GM18870 (cell line): ENCODE measurements at regions not wholly inside any gene's neighbourhood (a gene's known extent, or its start where the extent isn't known, plus 50 kb on each side); places are given as distances from the start of the nearest gene placed in this dataset.

ENCODE experiments used
- ATAC-seq: cut with Tn5 transposase; IDR thresholded peaks from one replicate; pipeline ENCODE4 v1.9.1; 2021; ENCODE audit warnings: moderate library complexity; ENCODE audit not compliant: unreplicated experiment

DNA sequence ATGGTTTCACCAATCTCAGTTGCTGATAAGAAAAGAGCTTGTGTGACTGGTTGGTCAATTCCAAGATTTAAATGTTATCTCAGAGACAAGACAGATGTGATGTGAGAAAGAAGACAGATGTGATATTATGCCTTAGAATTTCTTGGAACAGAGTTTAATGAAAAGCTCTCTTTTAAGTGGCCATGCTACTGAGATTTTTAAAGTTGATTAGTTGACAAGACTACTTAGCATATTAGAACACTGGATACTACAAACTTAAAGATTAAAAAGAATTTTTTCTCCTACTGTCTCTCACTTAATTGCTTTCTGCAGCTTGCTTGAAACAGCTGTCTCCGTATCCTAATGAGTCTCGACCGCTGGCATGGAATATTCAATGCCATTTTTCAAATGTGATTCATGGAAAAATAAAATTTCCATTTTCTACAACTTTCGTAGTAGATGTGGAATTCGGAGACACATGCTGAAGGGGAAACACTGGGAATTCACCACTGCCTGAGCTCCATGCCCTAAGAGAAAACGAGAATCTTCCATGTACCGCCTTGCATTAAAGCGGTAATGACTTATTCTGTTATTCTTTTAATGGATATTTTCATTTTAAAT lies 634.2 kb upstream of the SETBP1 start:
- ATAC-seq = no peak

DNA sequence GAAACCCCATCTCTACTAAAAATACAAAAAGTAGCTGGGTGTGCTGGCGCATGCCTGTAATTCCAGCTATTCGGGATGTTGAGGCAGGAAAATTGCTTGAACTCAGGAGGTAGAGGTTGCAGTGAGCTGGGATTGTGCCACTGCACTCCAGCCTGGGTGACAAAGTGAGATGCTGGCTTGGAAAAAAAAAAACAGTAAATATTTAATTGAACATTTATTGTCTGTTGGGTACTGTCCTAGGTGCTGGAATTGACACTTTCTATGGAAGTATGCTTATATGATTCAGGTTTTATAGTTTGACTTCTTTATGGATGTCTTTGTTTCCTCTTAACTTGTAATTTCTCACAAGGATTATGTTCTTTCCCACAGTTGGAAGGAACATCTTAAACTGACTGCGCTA lies 633.1 kb upstream of the SETBP1 start:
- no peak for ATAC-seq

DNA sequence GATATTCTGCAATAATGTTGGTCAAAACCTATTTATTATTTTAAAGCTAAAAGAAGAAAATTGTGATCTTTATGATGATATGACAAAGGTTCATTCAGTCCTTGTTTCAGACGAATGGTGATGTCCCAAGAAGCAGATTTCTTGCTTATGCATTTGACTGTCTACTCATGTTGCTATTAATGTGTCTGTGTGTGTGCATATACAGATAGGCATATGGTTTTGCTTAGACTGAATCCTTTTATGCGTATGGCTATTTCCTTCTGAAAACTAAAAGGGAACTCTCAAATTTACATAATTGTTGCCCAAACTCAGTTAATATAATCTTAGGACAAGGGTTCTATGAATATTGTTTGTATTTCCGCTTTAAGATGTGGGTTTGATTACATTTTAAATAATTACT lies 632.3 kb upstream of the SETBP1 start:
- ATAC-seq = no peak

DNA sequence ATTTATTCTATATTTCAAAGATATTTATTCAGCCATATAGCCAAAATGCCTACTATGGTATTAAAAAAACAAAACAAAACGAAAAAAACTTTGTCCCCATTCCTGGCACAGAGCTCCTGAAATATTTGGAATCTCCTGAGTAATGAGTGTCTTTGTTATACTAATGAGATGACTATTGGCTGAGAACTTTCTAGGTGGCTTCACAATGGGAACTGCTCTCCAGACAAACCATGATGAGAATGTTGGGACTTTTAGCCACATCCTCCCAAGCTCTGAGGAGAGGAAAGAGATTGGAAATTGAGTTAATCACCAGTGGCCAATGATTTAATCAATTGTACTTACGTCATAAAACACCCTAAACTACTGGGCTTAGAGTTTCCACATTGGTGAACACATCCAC lies 631.8 kb upstream of the SETBP1 start:
- ATAC-seq = no peak

DNA sequence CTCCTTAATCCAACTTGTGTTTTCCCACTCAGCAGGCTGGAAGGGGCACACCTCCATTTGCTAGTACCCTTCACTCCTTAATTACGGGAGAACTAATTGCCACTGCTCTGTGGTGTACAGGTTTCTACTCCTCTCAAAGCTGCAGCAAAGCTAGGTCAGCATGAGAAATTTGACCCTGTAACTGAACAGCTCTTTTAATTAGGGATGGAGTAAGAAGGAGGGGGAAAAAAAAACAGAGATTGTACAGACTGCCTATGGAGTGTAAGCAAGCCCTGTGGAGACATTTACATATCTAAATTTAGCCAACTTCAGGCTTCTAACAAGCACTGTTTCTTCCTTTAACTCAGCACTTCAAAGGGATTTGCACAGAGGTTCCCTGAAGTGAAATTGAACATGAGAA lies 629.7 kb upstream of the SETBP1 start:
- ATAC-seq = no peak

DNA sequence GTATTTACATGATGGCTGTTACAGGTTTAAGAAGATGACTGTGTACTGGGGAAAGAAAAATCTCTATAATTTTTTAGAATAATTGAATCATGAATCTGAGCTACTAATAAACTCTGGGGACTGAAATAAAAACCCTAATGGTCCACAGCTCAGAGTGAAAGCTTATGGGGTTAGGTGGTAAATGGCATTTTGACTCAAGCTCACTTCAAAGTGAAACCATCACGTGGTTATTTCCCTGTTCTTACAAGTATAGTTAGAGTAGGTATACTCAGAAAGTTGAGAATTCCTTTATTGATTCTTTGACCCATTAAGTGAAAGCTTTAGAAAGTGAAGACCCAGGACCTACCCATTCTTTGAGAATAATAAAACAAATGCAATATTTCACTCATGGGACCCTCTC lies 626.2 kb upstream of the SETBP1 start:
- ATAC-seq = peak; percentile 65

DNA sequence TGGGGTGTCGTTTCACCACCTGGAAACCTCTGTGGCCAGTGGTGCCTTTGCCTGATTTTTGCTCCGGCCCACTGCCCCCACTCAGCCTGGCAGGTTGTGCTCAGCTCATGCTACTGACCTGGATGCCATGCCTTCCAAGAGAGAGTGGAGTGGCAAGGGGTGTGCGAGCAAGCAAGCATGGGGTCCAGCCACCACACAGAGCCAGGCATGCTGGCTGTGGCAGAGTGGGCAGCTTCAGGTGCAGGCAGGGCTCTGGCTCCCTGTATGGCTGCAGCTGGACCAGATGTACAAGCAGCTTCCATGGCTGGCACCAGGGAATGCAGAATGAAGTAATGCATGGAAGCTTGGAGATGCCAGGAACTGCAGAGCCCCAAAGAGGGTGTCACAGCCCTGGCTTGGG lies 620.5 kb upstream of the SETBP1 start:
- no peak for ATAC-seq

DNA sequence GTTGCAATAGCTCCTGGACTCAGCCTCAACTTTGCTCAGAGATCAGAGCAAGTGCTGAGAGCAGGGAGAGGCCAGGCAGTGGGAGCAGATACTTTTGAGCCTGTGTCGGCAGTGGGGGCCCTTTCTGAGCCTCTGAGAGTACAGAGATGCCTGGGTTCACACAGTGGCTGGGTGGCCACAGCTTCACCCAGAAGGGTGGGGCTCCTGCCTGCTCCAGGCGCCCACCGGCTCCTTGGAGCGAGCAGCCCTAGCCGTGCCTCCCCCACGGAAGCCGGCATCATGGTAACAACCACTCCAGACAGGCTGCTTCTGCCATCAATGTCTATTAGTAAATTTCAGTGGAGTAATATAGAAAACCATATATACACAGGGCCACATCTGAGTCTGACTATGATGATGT lies 619.2 kb upstream of the SETBP1 start:
- no peak for ATAC-seq

DNA sequence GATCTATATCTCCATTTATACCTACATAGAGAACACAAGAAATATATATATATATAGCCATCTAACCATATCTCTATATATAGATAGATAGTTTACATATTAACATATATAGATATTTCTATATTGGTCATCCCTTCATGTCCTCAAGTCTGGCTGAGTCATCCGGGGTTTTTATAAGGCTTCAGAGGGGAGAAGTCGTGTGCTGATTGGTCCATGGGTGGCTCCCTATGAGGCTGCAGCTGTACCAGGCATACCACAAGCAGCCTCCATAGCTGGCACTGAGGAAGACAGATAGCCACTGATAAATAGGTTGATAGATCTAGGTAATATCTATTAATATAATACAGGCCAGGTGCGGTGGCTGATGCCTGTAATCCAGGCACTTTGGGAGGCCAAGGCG lies 618.3 kb upstream of the SETBP1 start:
- no peak for ATAC-seq

DNA sequence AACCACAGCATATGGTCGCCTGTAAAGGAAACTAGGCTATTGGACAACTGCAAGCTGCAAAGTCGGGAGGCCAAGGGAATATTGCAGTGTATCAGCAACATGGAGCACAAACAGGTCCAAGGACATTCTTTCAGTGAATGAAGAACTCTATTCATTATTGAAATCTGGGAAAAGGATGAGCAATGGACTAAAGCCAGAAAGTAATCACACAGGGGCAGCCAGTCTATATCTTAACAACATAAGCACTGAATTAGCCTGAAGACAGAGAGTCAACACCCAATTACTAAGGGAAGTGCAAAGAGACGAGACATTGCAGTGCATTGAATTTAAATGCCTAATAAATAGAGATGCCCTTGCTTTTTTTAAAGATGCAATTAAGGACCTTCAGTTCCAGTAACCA lies 615.5 kb upstream of the SETBP1 start:
- ATAC-seq = no peak

DNA sequence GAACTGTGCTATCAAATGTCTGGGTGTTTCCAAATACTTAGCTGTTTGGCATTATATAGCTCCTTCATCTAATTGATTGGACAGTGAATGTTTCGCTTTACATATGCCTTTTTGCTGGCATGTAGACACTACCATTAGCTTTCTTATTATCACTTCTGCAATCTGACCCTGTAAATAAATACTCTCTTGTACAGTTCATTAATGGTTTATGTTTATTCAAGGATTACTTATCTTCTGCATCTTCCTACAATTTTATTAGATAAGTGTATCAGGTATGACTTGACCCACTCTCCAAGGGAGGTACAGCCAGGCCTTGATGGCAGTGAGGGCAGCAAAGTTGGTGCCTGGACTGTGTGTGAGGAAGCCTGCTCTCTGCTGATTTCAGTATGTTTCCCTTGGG lies 614.1 kb upstream of the SETBP1 start:
- no peak for ATAC-seq

DNA sequence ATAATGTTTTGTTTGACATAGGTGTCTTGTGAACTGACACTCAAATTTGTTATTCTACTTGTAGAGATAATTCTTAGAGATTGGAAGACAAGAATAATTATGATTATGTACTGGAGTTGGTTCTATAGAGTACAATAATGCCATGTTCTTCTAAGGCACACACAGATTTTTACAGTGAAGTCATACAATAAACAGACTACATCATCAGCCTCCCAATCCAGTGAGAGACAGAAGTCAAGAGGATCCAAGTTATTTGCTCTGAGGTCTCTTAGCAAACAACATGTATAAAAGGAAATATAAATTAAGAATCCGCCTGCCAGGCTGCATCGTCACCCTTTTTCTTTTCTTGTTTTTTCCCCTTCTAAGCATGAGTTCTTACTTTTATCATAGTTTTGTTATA lies 613.5 kb upstream of the SETBP1 start:
- no peak for ATAC-seq

DNA sequence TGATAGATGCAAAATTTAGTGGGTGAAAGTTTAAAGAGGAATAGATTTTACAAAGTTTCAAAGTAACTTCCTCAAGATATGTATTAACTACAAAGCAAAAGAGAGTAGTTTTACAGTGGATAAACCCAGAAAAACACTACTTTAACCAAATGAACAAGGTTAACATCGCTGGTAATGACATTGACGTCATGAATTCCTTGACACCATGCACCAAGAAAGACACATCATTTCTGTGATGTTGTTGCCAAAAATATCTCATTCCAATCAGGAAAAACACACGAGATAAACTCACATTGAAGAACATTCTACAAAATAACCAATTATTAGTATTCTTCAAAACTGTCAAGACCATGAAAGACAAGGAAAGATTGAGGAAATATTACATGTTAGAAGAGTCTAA lies 605.6 kb upstream of the SETBP1 start:
- ATAC-seq = no peak

DNA sequence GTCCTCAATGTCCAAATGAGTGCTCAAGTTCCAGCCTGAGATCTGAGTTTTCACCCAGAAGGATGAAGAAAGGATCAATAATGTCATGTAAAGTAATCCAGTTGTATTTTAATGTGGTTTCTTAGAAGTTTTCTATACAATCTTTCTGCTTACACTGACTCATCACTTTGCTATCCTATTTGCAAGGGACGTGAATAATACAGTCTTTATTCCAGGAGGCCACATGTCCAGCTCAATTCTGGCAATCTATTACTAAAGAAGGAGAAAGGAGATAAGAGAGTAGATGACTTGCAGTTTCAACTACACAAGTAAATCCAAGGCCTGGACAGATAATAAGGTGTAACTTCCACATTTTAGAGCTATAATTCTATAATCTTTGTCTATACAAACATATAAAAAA lies 601.1 kb upstream of the SETBP1 start:
- ATAC-seq = no peak

DNA sequence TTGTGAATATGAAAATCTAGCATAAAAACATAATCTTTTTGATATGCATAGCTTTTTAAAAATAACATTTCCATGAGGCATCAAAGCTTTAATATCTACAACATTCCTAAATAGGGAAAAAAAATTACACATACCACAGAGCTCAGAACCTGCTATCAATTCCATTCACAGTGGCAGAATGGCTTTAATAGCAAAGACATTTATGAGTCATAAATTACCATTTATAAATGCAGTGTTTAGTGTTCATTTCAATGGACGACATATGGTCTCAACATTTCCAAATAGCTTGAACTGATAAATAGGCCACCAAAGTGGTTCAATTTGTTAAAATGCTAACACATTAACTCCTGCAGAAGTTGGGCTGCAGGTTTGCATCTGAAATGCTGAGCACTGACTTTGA lies 600.6 kb upstream of the SETBP1 start:
- no peak for ATAC-seq

DNA sequence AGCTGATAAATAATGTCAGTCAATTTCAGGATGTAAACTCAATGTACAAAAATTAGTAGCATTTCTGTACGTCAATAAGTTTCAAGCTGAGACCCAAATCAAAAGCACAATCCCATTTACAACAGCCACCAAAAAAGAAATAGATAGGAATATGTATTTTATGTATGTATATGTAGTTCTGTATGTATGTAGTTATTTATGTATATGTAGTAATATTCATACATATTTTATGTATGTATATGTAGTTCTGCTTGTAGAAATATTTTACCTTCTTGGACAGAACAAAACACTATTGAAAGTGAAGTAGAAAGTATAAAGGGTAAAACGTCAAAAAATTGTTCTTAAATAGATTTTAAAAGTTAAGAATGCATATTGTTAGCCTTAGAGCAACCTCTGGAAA lies 591.0 kb upstream of the SETBP1 start:
- ATAC-seq = no peak

DNA sequence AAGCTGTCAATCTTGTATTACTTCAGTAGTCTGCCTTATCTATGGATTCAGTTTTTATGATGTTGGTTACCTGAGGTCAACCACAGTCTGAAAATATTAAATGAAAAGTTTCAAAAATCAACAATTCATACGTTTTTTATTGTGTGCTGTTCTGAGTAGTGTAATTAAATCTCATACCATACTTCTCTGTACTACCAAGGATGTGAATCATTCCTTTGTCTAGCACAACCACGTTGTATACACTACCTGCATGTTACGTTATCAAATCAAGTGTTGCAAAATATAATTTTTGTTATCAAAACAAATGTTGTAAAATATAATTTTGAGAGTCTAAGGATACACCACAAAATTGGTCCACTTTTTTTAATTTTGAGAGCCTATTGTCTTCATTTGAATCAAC lies 590.2 kb upstream of the SETBP1 start:
- ATAC-seq = no peak

DNA sequence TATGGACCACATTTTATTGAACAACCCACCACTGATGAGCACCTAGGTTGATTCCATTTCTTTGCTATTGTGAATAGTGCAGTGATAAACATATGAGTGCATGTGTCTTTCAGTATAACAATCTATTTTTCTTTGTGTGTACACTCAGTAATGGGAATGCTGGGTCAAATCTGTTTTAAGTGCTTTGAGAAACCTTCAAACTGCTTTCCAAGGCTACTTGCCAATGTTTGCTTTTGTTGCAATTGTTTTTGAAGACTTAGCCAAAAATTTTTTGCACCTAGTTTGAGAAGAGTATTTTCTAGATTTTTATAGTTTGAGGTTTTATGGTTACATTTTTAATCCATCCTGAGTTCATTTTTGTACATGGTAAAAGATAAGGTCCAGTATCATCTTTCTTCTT lies 587.4 kb upstream of the SETBP1 start:
- no peak for ATAC-seq

DNA sequence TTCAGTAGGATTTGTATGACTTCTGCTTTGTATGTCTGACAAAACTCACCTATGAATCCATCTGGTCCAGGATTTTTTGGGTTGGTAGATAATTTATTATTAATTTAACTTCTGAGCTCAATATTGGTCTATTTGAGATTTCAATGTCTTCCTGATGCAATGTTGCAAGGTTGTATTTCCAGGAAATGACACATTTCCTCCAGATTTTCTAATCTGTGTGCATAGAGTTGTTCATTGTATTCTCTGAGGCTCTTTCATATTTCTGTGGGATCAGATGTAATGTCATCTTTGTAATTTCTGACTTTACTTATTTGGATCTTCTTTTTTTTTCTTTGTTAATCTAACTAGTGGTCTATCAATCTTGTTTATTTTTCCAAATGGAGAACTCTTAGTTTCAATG lies 584.7 kb upstream of the SETBP1 start:
- no peak for ATAC-seq

DNA sequence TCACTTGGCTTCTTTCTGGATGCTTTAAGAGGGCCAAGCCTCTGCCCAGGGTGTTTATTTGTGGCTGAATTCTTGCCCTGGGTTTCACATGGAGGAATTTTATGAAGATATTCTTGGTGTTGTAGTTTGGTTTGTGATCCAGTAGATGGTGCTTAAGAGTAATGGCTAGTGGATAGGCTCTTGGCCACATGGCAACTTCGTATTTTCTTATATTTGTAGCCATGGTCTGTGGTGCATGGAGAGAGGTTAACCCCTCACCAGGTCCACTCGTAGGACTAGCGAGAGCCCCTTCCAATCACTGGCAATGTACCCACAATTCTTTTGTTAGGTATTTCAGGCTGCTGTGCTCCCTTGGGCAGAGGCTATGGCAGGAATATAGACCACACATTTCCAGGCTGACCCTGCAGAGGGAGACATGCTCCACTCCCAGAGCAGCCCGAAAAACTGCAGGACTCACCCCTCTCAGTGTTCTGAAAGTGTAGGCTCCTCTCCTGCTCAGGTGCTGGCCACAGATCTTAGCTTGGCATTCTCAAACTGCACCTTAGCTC lies 582.1 kb upstream of the SETBP1 start:
- no peak for ATAC-seq

DNA sequence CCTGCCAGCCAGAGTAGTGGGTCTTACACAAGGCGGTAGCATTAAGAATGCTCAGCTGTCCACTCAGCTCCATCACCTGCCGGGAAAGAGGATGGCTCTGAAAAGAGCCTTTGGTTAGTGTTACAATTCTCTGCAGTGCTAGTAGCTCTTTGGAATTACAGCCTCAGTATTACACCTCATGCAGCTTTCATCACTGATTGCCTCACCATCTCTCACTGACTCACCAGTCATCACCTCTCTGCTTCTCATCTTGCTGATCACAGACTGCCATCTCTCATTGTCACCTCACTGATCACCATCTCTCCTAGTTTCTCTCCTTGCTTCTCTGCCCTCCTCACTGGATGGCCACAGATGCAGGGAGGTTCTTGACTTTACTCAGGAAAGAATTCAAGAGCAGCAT lies 573.5 kb upstream of the SETBP1 start:
- no peak for ATAC-seq

DNA sequence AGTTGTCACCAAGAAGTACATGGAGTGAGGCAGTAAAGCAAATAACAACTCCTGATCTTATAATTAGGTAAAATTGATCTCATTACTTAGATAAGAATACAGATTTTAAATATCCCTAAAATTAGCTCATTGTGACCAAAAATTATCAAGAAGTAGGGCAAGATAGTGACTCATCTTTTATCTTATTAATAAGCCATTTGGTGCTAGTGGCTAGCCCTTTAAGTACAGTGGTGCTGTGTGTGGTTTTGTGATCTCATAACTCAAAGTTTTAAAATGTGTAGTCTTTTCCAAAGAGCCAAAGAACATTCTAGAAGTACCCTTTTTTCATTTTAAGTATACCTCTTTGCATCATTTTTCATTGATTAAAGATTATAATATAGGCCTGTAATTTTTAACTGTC lies 569.4 kb upstream of the SETBP1 start:
- ATAC-seq = no peak

DNA sequence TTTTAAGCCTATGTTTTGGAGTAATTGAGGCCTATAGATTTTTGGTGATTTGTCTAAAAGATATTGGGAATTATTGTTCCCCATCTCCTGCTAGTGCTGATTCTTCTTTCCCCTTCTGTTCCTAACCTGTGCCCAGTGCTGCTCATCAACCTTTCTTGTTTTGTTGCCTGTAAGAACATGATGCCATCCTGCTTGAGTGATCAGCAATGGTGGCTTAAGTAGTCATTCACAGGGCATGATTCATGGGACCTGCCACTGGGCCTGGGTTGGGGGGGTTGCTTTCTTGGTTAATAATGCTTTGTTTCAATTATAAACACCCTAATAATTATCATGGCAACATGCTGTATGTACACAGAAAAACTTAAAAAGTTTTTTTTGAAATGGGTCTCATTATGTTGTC lies 562.9 kb upstream of the SETBP1 start:
- ATAC-seq = no peak

DNA sequence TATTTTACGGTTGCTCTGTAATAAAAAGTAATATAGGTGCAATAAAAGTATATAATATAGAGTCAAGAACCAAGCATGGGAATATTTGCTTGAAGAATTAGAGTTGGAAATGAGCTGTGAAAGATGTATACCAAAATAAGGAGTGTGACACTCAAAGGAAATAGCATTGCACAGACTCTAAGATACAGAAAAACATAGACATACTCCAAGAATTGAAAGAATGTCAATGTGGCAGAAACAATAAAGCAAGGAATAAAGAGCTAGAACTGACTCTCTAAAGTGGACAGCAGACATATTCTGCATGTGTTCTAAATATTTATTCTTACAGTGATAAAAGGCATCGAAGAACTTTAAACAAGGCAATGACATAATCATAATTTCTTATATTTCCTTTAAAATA lies 561.1 kb upstream of the SETBP1 start:
- no peak for ATAC-seq
